ELF-1 (cell line): ENCODE measurements at regions not wholly inside any gene's neighbourhood (a gene's known extent, or its start where the extent isn't known, plus 50 kb on each side); places are given as distances from the start of the nearest gene placed in this dataset.
"Not testable (repeated sequence)": the region's sequence is repeated elsewhere in the genome, so short reads cannot be mapped to it uniquely, and the experiment has no call there.

Source experiments
- DNase-seq: peaks from one replicate; pipeline ENCODE4 v3.0.0-alpha.2; 2016; ENCODE audit warnings: low read depth, low spot score

DNA sequence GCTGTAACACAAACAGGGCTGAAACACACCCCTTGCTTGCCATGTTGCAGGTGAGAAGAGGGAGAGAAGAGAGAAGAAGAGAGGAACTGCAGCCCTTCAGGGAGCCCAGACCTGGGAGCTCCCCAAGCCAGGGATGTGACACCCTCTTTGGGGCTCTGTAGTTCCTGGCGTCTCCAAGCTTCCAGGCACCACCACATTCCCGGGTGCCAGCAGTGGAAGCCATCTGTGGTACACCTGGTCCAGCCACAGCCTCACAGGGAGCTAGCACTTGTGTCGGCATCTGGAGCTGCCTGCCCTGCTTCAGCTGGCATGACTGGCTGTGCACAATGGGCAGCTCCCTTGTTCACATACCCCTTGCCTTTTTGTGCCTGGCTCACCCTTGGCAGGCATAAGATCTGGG lies 182.1 kb downstream of the DEPDC1B start:
- DNase-seq: no peak

DNA sequence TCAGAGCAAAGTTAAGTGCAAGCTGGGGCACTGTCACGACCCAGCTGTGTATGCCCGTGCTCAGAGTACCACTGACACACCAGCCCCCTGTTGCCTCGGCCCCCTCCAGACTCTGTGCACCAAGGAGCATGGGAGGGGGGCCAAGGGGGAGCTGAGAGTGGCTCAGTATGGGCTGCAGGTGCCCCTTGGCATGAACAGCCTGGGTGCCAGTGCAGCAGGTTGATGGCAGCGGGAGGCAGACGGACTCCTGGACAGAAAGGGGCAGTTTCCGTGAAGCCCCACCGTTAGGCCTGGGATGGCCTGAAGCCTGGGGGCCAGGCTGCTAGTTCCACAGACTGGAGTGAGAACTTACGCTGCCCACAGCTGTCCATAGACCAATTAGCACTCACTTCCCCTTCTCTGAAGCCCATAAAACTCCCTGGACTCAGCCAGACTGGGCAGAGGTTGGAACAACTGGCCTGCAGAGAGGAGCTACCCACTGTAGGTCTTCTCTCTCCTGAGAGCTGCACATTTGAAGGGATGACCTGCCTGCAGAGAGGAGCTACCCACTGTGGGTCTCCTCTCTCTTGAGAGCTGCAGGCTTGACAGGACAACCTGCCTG lies 182.8 kb downstream of the DEPDC1B start:
- no peak for DNase-seq

DNA sequence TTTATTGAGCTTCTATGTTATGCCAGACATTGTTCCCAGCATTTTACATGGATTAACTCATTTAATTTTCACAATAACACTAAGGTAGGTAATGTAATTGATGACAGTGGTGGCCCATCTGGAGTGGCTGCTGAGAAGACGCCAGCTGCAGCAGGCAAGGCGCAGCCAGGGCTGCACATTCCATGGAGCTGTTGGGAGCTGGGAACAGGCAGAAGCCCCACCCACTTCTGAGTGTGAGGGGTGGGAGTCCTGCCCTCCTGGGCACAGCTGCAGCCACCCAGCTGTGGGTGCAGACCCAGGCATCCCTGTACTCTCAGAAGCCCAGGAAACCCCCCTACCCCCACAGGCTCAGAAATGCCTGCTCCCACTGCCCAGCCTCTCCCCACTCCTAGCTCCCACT lies 183.3 kb downstream of the DEPDC1B start:
- no peak for DNase-seq

DNA sequence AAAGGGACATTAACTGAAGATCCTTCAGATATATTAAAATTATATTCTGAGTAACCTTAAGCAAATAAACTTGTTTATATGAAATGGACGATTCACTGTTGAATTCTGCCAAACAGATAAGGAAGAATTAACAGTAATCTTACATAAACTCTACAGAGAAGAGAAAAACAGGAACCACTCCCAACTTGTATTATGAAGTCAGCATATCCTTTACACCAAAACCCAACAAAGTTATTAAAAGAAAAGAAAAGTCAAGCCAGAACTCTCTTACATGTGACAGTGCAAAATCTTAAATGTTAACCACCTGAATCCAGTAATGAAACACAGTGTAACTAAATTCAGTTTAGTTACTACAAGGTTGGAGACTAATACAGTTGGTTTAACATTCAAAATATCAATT lies 185.8 kb downstream of the DEPDC1B start:
- DNase-seq: no peak

DNA sequence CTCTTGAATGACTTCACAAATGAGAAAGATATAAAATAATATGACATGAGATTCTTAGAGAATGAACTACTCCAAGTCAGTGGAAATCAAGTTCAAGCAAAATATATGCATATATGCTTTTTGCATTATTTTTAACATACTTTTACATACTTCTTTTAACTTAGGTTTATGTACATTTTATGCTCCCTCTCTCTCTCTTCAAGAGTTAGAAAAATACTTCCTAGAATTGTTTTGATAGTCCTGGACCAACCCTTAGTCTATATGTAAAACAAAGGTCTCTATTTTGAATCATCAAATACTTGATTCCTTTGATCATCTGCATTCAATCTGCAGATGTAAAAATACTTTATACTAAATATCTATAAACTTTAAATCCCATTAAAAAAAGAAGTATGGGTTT lies 187.8 kb downstream of the DEPDC1B start:
- no peak for DNase-seq

DNA sequence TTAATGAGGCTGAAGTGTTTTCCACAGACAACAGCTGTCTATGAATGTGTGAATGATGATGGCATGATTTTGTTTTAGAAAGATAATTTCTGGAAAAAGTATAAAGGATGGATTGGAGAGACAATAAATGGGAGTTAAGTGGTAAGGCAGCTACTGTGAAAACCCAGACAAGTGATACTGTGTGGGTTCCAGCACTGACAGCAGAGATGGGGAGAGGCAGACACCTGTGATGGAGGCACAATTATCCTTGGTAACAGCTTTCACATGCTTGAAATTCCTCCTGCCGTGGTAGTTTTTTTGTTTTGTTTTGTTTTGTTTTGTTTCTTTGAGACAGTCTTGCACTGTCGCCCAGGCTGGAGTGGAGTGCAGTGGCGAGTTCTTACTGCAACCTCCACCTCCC lies 189.3 kb downstream of the DEPDC1B start:
- DNase-seq: no peak

DNA sequence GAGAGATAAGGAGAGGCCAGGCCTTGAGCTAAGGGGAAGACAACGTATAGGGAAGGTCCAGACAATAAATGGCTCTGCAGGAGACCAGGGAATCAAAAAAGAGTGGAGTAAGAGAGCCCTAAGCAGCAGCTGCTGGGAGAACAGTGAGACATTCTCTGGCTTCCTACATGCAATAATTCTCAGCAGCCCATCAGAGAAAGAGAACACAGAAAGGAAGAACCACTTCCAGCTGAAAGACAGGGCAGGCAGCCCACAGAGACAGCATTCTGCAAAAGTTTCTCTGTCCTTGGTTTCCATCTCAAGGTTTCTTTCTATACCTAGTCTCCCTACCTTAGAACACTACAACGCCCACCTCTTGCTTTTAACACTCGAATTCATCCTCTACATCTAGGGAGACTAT lies 189.9 kb downstream of the DEPDC1B start:
- no peak for DNase-seq

DNA sequence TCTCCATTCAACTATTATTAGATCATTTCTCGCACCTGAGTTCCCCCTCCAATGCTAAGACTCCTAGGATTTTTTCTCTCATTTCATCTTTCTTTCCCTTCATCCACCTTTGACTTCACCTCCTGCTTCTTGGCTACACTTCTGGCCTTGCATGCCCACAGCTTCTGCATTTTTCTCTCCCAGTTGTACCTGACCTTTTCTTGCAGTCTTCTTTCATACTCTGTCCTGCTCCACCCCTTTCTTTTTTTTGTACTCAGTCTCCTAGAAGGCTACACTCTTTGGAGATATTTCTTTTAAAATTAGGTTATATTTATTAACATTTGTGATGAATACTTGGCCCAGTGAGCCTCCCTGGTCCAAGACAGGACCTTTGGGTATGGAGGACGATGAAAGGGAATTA lies 190.4 kb downstream of the DEPDC1B start:
- DNase-seq: no peak

DNA sequence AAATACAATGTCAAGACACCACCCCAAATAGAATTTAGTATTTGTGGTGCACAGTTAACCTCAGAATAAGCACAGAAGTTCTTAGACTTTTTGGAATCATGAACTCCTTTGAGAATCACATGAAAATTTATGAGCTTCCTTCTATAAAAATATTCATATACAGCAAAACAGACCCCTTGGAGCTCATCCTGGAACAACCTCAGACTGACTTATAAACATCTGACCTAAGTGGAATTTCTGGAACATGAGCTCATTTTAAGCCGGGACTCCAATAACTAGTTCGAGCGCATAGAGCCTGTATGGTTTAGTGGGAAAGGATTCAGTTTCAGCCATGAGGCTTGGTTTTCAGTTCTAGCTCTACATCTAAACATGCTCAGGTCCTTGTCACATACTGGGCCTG lies 192.3 kb downstream of the DEPDC1B start:
- DNase-seq: no peak

DNA sequence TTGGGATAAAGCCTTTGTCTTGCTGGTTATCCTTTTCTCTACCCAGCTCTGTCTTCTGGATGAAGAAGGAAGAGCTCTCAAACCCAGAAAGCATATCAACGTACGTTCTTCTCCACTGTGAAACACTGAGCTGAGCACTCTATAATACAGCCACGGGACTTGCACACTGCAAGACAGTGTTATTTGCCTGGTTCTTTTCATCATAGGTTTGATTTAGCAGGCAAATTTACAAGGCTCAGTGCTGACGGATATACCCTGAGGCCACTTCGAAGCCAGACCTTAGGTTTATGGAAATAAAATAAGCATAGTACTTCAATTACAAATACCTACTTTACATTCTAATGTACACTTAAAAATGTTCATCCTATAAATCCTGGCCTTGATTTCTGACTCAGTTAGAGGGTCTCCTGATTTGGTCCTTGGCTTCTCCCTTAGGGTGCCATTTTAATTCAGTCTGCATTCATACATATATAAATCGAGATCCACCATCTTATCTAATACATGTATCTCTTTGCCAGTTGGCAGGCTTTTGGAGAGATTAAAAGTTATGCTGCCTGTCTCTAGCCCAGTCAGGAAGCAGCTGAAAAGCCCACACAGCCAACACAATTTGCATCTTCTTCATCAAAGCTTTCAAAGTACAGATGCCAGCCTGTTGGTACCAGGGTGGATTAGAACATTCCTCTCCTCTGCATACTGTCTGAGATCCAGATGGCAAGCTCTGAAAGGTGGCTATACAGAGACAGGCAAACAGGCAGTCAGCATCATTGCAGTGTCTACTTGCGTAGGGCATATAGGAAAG lies 194.4 kb downstream of the DEPDC1B start:
- no peak for DNase-seq

DNA sequence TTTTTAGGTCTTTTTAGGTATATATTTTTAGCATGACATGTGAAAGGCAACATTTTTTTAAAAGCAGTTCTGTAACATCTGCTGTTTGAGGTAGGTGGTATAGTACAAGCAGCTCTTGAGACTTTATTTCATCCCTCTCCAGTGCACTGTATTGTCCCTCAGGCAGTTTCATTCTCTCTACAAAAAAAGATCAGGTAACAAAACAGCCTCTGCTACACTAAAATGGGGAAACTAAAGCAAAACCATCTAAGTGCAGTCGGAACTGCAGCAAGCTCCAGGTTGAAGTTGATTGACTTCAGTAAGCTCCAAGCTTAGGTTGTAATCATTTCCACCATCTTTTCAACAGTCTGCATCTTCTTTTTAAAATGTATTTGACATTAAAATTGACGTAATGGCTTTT lies 195.6 kb downstream of the DEPDC1B start:
- no peak for DNase-seq

DNA sequence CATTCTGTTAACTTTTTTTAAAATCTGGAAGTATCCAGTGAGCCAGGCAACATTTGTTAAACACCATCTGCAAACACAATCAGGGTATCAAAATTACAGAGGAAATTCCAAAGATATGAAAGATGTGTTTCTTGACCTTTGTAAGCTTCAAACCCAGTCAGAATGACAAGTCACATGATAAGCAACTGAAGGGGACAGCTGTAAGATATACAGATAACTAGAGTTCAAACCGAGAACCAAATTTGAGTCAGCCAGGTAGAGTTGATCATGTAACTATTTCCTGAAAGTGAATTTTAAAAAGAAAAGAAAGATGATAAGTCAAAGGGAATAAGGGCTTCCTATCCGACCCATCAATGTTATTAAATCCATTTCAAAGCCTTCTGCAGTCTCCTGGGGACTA lies 196.2 kb downstream of the DEPDC1B start:
- no peak for DNase-seq

DNA sequence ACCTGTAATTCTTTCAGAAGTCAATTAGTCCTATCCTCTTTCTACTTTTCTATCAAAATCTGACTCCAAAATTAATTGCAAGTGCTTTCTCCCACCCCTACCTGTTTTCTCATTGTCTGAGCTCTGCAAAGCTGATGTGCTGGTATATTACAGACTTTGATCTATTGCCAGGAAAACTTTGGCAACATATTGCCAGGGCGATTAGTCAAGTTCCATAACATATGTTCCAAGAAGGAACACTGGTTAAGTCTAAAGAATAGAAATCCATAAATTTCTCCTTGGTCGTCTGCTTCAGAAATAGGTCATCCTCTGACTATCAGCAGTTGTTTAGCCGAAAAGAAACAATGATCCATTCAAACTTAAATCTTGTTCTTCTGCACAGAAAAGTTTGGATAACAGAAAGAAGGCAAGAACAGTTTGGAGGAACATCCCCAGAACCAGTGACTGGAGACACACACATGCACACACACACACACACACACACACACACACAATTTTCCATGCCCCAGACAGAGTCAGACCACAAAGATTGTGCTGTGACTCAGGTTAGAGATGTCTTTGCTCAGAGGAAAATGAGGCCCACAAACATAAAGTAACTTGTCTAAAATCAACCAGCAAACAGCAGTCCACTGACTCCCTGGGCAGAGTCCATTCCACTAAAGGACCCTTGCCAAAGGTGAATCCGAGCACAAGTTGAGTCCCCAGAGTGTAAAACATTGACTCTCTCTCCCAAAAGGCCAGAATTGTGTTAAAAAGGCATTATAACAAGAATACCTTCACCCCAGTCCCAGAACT lies 202.1 kb downstream of the DEPDC1B start:
- no peak for DNase-seq

DNA sequence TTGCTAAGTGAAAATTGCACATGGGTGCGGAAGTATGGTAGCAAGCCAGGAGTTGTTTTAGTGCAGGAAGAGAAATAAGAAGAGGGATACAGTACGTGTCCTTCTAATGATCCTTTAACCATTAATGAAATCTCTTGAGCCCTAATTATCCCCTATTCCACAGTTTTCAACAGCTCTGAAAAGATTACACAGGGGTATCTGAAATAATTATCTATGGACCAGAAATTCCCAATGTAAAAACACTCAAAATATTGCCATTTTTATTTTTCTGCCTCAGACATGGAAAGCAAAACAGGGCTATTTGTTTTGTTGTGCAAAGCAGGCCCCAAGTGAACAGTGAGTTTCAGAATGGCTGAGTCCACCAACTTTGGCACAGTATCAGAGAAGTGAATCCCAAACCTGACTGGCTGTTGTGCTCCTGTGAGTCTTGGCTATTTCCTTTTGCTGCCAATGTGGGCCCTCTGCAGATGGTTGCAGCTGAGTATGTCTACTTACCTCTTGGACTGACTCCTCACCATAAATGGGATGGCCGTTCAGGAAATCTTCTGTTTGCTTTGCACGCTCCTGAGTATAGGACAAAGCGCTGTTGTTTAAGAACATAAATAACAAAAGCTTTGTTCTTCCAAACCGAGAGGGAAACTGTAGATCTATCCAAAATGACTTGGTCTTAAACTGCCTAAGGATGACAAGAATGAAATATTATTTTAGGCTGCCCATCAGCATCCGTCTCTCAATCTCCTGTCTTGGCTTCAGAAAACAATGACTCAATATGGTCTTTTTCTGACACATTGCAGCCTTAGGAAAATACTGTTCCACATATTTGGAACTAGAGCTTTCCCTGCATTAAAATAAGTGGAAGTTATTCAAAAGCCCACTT lies 204.1 kb downstream of the DEPDC1B start:
- no peak for DNase-seq

DNA sequence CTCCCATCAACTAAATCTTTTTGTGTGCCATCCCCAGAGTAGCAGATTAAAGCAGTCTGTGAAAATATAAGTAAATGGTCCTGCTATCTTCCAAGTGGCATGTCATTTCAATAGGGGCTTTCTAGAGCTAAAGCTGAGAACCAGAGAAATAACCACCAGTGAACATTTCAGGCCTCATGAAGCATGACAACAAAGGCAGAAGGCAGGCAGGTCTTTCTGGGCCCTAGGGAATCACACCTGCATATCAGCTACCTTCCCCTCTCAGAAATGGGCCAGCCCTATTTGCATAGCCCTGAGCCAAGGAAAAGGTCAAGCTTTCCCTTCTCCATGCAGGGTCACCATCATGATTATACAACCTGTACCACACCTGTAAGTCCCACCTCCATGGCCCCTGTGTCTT lies 205.3 kb downstream of the DEPDC1B start:
- no peak for DNase-seq

DNA sequence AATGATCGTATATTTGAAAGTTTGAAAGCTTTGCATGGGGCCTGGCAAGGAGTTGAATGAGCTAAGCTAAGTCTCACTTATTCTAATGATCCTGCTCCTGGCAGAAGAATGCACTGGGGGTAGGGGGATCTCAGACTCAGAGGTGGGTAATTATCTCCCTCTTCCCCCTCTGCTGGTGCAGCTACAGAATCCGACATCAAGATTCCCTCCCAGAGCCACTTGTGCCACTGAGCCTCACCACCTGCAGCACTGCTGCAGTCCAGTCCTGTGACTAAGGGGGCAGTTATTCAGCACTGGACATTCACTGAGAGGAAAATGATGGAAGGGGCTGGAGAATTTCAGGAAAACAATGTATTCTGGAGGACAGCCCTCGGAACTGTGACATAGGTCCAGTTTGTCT lies 205.8 kb downstream of the DEPDC1B start:
- no peak for DNase-seq

DNA sequence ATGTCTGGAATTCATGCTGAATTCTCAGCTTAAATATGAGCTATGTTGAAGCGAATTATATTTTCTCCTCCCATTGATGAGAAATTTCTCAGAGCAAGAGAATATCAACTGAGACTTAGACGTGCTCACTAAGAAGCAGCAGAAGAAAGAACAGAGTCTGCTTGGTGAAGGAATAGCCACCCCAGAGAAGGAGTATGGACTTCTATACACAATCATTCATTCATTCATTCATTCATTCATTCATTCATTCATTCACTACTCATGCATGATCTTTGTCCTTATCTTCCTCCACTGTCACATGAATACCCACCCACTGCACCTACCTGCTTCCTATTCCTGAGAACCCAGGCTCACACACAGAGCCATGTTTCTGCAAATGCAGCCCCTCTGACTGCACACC lies 206.6 kb downstream of the DEPDC1B start:
- DNase-seq: no peak

DNA sequence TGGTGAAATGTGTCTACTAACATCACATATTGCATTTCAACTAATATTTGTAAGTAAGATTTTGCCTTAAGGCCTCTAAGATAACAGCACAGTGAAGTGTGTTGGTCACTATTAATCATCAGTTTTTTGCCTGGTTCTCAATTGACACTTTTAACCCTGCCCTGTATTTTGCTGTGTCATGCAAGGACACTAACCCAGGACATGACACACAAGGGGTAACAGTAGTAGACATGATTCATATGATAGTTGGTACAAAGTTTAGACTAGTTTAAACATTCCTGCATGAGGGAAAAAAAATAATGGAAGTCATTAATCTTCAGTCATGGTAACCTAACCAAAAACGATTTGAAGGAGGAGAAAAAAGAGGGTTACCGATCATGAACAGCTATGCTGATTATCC lies 207.0 kb downstream of the DEPDC1B start:
- no peak for DNase-seq

DNA sequence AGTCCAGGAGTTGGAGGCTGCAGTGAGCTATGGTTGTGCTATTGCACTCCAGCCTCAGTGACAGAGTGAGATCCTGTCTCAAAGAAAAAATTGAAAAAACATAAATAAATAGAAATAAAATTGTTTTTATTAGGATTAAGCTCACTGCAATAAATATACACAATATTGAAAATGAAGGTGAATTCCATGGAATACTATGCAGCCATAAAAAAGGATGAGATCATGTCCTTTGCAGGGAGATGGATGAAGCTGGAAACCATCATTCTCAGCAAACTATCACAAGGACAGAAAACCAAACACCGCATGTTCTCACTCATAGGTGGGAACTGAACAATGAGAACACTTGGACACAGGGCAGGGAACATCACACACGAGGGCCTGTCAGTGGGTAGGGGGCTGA lies 207.6 kb downstream of the DEPDC1B start:
- DNase-seq: not testable (repeated sequence)

DNA sequence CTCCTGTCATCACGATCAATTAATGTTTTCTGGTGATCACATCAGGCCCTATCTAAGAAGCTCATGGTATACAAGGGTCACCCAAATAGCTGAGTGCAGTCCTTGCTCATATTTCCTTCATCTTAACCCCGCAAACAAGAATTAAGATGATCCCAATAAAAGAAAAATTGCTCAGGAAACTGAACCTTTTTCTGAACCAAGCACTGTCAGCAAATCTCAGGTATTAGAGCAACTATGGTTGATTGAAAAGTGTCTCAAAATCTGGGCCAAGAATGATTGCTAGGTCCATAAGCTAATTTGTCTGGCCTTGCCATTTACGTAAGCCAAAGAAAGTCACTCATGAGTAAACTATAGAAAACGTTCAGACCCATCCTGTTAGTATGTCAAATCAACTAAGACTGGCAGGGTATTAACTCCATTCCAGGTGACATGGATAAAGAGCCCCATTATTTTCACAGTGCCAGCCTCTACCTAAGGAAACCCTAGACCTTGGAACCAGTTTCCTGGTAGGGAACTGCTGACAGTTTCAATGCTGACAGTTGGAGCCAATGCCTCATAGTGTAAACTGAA lies 209.3 kb downstream of the DEPDC1B start:
- DNase-seq: no peak

DNA sequence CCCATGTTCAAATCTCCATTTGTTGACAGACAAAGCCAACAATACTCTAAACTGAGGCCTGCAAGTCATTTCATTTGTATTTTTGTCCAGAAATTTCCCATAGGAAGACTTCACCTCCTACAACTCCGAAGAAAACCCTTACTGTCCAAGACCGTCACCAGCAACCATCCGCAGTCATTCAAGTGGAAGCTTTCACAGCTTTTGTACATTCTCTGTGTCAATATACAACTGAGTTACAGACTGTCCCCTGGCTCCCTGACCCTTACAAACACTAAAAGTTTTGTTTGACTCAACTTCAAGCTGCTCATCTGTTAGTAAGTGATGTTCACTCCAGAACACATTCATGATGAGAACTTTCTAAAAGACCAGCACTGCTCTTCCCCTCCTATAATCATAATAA lies 210.1 kb downstream of the DEPDC1B start:
- no peak for DNase-seq

DNA sequence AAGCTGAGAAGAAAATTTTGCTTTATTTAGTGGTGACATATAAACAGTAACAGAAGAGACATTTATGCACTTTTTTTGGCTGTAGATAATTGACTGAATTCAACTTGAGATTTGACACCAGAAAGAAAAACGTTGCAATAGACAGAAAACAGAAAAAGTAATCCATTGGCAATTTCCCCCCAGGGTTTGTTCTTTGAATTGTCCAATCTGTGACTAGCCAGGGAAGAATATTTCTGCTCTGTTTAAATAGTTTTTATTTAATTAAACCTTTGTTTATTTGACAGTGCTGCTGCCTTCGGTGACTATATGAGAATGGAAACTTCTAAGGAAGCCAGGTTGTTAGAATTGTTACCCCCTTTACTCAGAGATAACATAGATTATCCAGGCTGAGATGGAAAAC lies 210.6 kb downstream of the DEPDC1B start:
- no peak for DNase-seq
